CD4-positive, alpha-beta T cell (primary cell): ENCODE measurements at regions not wholly inside any gene's neighbourhood (a gene's known extent, or its start where the extent isn't known, plus 50 kb on each side); places are given as distances from the start of the nearest gene placed in this dataset.
"Not testable (repeated sequence)": the region's sequence is repeated elsewhere in the genome, so short reads cannot be mapped to it uniquely, and the experiment has no call there.

Experiments
- ATAC-seq: fragments of 200-7000 bp; cut with Tn5 transposase; one replicate; pipeline ENCODE4 v1.10.0; 2022; ENCODE audit warnings: mild to moderate bottlenecking; ENCODE audit not compliant: poor library complexity
- CTCF ChIA-PET: fragments of 350-600 bp; sonication (Branson Sonifier 250); formaldehyde crosslinking; loops from one replicate; lab custom pipeline; 2021; ENCODE audit warnings: antibody characterized with exemption, inconsistent platforms; lab: Charles Lee
- POLR2A ChIA-PET: fragments of 350-600 bp; sonication (Branson Sonifier 250); formaldehyde crosslinking; loops from one replicate; lab custom pipeline; 2021; ENCODE audit warnings: antibody characterized with exemption, inconsistent platforms; lab: Charles Lee
- DNase-seq, 14 experiments: peaks; one replicate each; pipeline ENCODE4 v3.0.0-alpha.2; 2013 to 2020; ENCODE audit warnings: mixed read lengths in 2 of 14
- H3K27ac ChIP-seq, 2 donors: one replicate each; pipeline versions ENCODE4 v1.5.1 to v1.7.0; 2013; ENCODE audit warnings: low read length in 2 of 2, low read depth in 1 of 2, mild to moderate bottlenecking in 1 of 2
- H3K27me3 ChIP-seq, 2 experiments: 1 replicate in 1 of 2; 2 replicates in 1 of 2; pipeline versions ENCODE4 v1.6.1 to v1.7.0; 2013; ENCODE audit warnings: low read length in 2 of 2, control low read depth in 1 of 2, mild to moderate bottlenecking in 1 of 2, moderate library complexity in 1 of 2; ENCODE audit not compliant: insufficient read depth in 2 of 2, control insufficient read depth in 1 of 2
- H3K36me3 ChIP-seq: one replicate; pipeline ENCODE4 v1.6.1; 2013; ENCODE audit warnings: low read length, control low read depth; ENCODE audit not compliant: insufficient read depth
- H3K4me1 ChIP-seq: one replicate; pipeline ENCODE4 v1.6.1; 2013; ENCODE audit warnings: low read length, control low read depth; ENCODE audit not compliant: insufficient read depth
- H3K4me3 ChIP-seq: one replicate; pipeline ENCODE4 v1.5.1; 2013; ENCODE audit warnings: mild to moderate bottlenecking, low read length, moderate library complexity
- H3K9me3 ChIP-seq, 2 experiments: 1 replicate in 1 of 2; 2 replicates in 1 of 2; pipeline versions ENCODE4 v1.6.1 to v1.7.0; 2013; ENCODE audit warnings: low read length in 2 of 2, mild to moderate bottlenecking in 2 of 2, control low read depth in 1 of 2, moderate library complexity in 1 of 2; ENCODE audit not compliant: control insufficient read depth in 1 of 2, insufficient read depth in 1 of 2
- H3K27ac Mint-ChIP-seq: one replicate; pipeline ENCODE4 v1.8.0; 2020; ENCODE audit warnings: mixed read lengths
- H3K27me3 Mint-ChIP-seq: one replicate; pipeline ENCODE4 v1.8.0; 2021; ENCODE audit warnings: mixed read lengths
- H3K36me3 Mint-ChIP-seq: one replicate; pipeline ENCODE4 v1.8.0; 2021; ENCODE audit warnings: low read depth, mixed read lengths
- H3K4me1 Mint-ChIP-seq: one replicate; pipeline ENCODE4 v1.8.0; 2021; ENCODE audit warnings: low read depth, mixed read lengths
- H3K4me3 Mint-ChIP-seq: one replicate; pipeline ENCODE4 v1.8.0; 2020; ENCODE audit warnings: mild to moderate bottlenecking, mixed read lengths
- H3K9me3 Mint-ChIP-seq: one replicate; pipeline ENCODE4 v1.8.0; 2020; ENCODE audit warnings: mixed read lengths
- CTCF ChIP-seq: fragments of 200-600 bp; IDR thresholded peaks from one replicate; pipeline ENCODE4 v1.8.0; 2022; ENCODE audit warnings: antibody characterized with exemption, mild to moderate bottlenecking
- intact Hi-C, 2 experiments: fragments of 100-400 bp; cut with DNase I in 1 of 2; cut with micrococcal nuclease in 1 of 2; formaldehyde crosslinking; loops; one replicate each; pipeline versions ENCODE4 v1.15.1 to v1.9.0; 2023 to 2025; cut with DNase I, micrococcal nuclease

GRCh38 chr14:28163233-28163632 lies 603.4 kb upstream of the FOXG1 start:
- Histone ChIP-seq H3K36me3 (no peaks in the 10 kb centered on the region), H3K27me3 (no peaks in the 10 kb centered on the region), H3K4me1 (no peaks in the 10 kb centered on the region), H3K4me3 (no peak overlapping the region), H3K27ac (no peak overlapping the region), H3K9me3 (peaks cover 0 to 17% of the 10 kb centered on the region in 2 experiments)
- no peak overlapping the region for H3K27ac Mint-ChIP-seq
- ChIA-PET POLR2A (no interaction called here), CTCF (no interaction called here)
- no peaks in the 10 kb centered on the region for H3K27me3 Mint-ChIP-seq
- H3K9me3 Mint-ChIP-seq, result peaks cover 5% of the 10 kb centered on the region
- no peaks in the 10 kb centered on the region for H3K4me1 Mint-ChIP-seq
- no peak for TF ChIP-seq CTCF
- no peak overlapping the region for H3K4me3 Mint-ChIP-seq
- intact Hi-C loops, result no loop called here
- DNase-seq (no peak), ATAC-seq (no peak)
- no peaks in the 10 kb centered on the region for H3K36me3 Mint-ChIP-seq

- no peak for ATAC-seq
- Mint-ChIP-seq H3K36me3 (no peaks in the 10 kb centered on the region), H3K4me1 (no peaks in the 10 kb centered on the region), H3K4me3 (no peak overlapping the region), H3K27me3 (no peaks in the 10 kb centered on the region), H3K27ac (no peak overlapping the region), H3K9me3 (peaks cover 5% of the 10 kb centered on the region)
- ChIA-PET POLR2A (no interaction called here), CTCF (no interaction called here)
- TF ChIP-seq CTCF, result no peak
- H3K4me1 ChIP-seq, result no peaks in the 10 kb centered on the region
- intact Hi-C loops, result no loop called here
- H3K27me3 ChIP-seq, result no peaks in the 10 kb centered on the region
- H3K4me3 ChIP-seq, result no peak overlapping the region
- H3K27ac ChIP-seq, result no peak overlapping the region
- peaks cover 0 to 14% of the 10 kb centered on the region in 2 experiments for H3K9me3 ChIP-seq
- DNase-seq, result no peak
- no peaks in the 10 kb centered on the region for H3K36me3 ChIP-seq
Measured at GRCh38 chr14:28163897-28164296, 602.7 kb upstream of the FOXG1 start.

GRCh38 chr14:28187902-28188830 lies 578.4 kb upstream of the FOXG1 start:
- H3K27ac Mint-ChIP-seq, H3K4me3 ChIP-seq, H3K9me3 ChIP-seq, H3K4me3 Mint-ChIP-seq, H3K4me1 Mint-ChIP-seq, H3K27me3 Mint-ChIP-seq, POLR2A ChIA-PET, intact Hi-C loops, H3K36me3 ChIP-seq, CTCF ChIA-PET, ATAC-seq, DNase-seq, H3K36me3 Mint-ChIP-seq, H3K9me3 Mint-ChIP-seq, H3K4me1 ChIP-seq, H3K27ac ChIP-seq, H3K27me3 ChIP-seq: not testable (repeated sequence)
